ENCODE measurements at regions not wholly inside any gene's neighbourhood (a gene's known extent, or its start where the extent isn't known, plus 50 kb on each side); places are given as distances from the start of the nearest gene placed in this dataset.

GRCh38 chr14:43001731-43002130, 1395.1 kb downstream of the LRFN5 start:
- TF ChIP-seq CTCF (IDR thresholded peaks at IDR 0.05; ENCODE audit: low read depth, low read length, poor library complexity, severe bottlenecking): no peak
- TF ChIP-seq EZH2phosphoT487 (IDR thresholded peaks at IDR 0.05; ENCODE audit: borderline replicate concordance, low read length): no peak
